ENCODE measurements at regions not wholly inside any gene's neighbourhood (a gene's known extent, or its start where the extent isn't known, plus 50 kb on each side); places are given as distances from the start of the nearest gene placed in this dataset.

- TF ChIP-seq SIN3A (IDR thresholded peaks at IDR 0.05; ENCODE audit: borderline replicate concordance, insufficient read depth, low read length): no peak
- TF ChIP-seq POLR2AphosphoS5 (IDR thresholded peaks at IDR 0.05; ENCODE audit: low read depth, low read length): no peak
- TF ChIP-seq TAF1 (IDR thresholded peaks at IDR 0.05; ENCODE audit: borderline replicate concordance, insufficient read depth, low read length): no peak
- no peak for TF ChIP-seq REST (IDR thresholded peaks at IDR 0.05; ENCODE audit: insufficient read depth in 1 of 2, low read depth in 2 of 2, low read length in 2 of 2)
- TF ChIP-seq FOXP2 (optimal IDR thresholded peaks at IDR 0.05; ENCODE audit: borderline replicate concordance, extremely low read depth, extremely low read length, insufficient read depth): no peak
Measured at GRCh38 chr11:112902361-112903011, 58.7 kb upstream of the NCAM1 start.

GRCh38 chr11:112903340-112903739 lies 57.9 kb upstream of the NCAM1 start:
- TF ChIP-seq SIN3A (IDR thresholded peaks at IDR 0.05; ENCODE audit: borderline replicate concordance, insufficient read depth, low read length) (no peak), TAF1 (IDR thresholded peaks at IDR 0.05; ENCODE audit: borderline replicate concordance, insufficient read depth, low read length) (no peak), REST (IDR thresholded peaks at IDR 0.05; ENCODE audit: insufficient read depth in 1 of 2, low read depth in 2 of 2, low read length in 2 of 2) (no peak)

- TF ChIP-seq SIN3A (IDR thresholded peaks at IDR 0.05; ENCODE audit: borderline replicate concordance, insufficient read depth, low read length) (no peak), TAF1 (IDR thresholded peaks at IDR 0.05; ENCODE audit: borderline replicate concordance, insufficient read depth, low read length) (no peak), REST (IDR thresholded peaks at IDR 0.05; ENCODE audit: insufficient read depth in 1 of 2, low read depth in 2 of 2, low read length in 2 of 2) (no peak), FOXP2 (optimal IDR thresholded peaks at IDR 0.05; ENCODE audit: borderline replicate concordance, extremely low read depth, extremely low read length, insufficient read depth) (no peak), POLR2AphosphoS5 (IDR thresholded peaks at IDR 0.05; ENCODE audit: low read depth, low read length) (no peak)
Measured at GRCh38 chr11:112911124-112911523, 50.1 kb upstream of the NCAM1 start.
